Stimulated activated CD4-positive, alpha-beta T cell treated with anti-CD3 and anti-CD28 coated beads, TNF-alpha, amount 100 ng/mL, for 48 hours (primary cell): ENCODE measurements at regions not wholly inside any gene's neighbourhood (a gene's known extent, or its start where the extent isn't known, plus 50 kb on each side); places are given as distances from the start of the nearest gene placed in this dataset.
"Not testable (repeated sequence)": the region's sequence is repeated elsewhere in the genome, so short reads cannot be mapped to it uniquely, and the experiment has no call there.

ENCODE experiments used
- DNase-seq, 3 donors: peaks; one replicate each; pipeline ENCODE4 v3.0.0-alpha.2; 2020; ENCODE audit warnings: low read depth in 3 of 3

DNA sequence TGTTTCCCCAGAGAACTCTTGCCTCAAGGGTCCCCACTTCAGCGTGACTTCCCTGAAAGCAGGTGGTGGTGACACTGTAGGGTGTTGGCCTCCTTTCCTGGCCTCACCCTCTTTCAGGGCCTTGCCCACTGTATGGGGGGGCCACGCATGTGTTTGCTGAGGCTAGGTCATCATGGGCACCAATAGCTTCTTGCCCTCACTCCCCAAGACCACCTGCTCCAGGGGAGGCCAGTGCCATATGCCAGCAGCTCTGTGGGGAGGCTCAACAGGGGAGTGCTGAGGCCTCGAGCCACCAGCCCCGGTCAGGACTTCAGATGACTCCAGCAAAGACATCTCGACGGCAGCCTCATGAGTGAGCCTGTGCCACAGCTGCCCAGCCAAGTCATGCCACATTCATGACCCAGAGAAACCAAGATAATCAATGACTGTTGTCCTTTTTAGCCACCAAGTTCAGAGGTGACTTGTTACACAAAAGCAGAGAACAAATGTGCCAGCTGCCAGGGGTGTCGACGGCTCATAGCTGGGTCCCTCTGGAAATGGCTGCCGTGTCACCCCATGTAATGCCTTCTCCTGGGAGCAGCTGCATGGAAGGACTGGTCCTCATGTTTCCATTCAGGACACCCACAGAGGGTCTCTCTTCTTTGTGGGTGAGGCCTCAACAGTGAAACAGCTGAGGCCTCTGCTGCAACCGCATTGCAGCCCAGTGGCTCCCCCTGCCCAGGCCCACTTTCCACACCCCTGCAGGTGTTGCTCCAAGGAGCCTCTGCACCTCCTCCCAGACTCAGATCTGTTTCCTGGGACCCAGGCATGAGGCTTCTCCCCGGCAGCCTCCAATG lies 162.2 kb downstream of the LAT start:
- DNase-seq: not testable (repeated sequence)

GRCh38 chr16:29146266-29146665 lies 161.4 kb downstream of the LAT start:
- DNase-seq: no peak

DNA sequence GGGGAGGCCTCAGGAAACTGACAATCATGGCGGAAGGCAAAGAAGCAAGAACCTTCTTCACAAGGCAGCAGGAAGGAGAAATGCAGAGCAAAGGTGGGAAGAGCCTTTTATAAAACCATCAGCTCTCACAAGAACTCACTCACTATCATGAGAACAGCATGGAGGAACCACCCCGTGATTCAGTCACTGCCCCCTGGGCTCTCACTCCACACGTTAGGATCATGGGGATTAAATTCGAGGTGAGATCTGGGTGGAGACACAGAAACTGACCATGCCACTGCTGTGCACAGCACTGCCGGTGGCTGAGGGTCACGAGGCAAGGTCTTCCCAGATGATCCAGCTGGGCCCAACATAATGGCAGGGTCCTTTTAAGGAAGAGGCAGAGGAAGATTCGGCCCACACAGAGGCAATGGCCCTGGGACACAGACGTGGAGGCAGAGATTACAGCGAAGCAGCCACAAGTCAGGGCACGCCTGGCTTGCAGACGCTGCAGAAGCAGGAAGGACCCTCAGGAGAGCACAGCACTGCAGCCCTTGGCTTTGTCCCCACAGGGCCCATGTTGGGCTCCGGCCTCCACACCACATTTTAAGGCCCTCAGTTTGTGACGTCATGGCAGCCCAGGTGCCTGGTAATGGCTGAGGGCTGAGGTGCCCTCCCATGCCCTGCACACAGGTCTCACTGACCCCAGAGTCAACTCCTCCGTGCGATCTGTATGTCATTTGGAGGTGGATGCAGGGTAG lies 160.8 kb downstream of the LAT start:
- not testable (repeated sequence) for DNase-seq

GRCh38 chr16:29145086-29145485 lies 160.2 kb downstream of the LAT start:
- DNase-seq: not testable (repeated sequence)

- not testable (repeated sequence) for DNase-seq
These were observed 159.8 kb downstream of the LAT start for GRCh38 chr16:29144669-29145062.

- DNase-seq: not testable (repeated sequence)
These were observed 159.2 kb downstream of the LAT start for GRCh38 chr16:29143739-29144668.

DNA sequence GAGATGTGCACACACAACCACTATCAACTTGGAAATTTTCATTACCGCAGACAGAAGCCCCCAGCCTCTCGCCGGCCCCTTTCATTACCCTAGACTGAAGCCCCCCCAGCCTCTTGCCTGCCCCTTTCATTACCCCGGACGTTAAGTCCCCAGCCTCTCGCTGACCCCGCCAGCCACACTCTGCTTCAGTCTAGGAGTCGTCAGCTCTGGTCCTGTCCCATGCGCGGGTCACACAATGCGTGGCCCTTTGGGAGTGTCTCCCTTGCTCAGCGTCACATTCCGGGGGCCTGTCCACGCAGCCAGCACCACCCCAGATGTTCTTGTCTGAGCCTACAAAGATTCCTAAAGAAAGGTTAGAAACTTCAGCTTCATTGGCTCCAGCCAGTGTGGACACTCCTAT lies 157.7 kb downstream of the LAT start:
- not testable (repeated sequence) for DNase-seq

GRCh38 chr16:29141586-29142324 lies 156.9 kb downstream of the LAT start:
- DNase-seq: no peak

- DNase-seq: not testable (repeated sequence)
These were observed 156.3 kb downstream of the LAT start for GRCh38 chr16:29141121-29141520.

- not testable (repeated sequence) for DNase-seq
These were observed 155.3 kb downstream of the LAT start for GRCh38 chr16:29139901-29140855.

GRCh38 chr16:29139261-29139802 lies 154.5 kb downstream of the LAT start:
- no peak for DNase-seq

- not testable (repeated sequence) for DNase-seq
These were observed 153.8 kb downstream of the LAT start for GRCh38 chr16:29138698-29139097.

GRCh38 chr16:29137894-29138662 lies 153.2 kb downstream of the LAT start:
- DNase-seq: not testable (repeated sequence)

DNA sequence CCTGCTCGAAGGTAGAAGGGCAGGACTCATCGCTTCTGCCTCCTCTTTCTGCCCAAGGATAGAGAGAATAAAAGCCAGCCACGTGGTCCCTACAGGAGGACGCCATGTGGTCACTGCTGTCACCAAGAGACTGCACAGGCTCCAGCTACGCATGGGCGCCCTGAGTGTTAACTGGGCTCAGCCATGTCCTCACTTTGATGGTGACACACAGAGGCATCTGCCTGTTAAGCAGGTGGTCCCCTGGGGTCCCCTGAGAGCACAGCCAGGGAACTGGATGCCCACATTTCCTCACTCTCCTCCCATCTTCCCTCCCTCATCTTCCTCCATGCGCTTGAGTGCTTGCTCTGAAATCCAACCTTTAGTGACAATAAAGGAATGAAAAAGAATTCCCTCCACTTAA lies 152.6 kb downstream of the LAT start:
- not testable (repeated sequence) for DNase-seq

DNA sequence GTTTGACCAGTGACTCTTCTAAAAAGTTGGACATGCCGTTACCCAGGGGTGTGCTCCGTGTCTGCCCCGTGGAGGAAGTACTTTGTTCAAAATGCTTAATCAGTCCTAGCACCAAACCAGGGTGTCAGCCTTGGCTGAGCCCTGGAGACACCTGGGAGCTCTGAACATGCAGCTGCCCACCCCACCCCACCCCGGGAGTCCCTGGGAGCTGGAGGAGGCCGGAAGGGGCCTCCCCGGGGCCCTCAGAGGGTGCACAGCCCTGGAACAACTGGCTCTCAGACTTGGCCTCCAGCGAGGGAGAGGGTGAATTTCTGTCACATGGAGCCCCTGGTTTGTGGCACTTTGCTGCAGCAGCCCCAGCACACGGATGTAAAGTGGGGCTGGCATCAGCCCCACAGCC lies 152.1 kb downstream of the LAT start:
- DNase-seq: not testable (repeated sequence)

DNA sequence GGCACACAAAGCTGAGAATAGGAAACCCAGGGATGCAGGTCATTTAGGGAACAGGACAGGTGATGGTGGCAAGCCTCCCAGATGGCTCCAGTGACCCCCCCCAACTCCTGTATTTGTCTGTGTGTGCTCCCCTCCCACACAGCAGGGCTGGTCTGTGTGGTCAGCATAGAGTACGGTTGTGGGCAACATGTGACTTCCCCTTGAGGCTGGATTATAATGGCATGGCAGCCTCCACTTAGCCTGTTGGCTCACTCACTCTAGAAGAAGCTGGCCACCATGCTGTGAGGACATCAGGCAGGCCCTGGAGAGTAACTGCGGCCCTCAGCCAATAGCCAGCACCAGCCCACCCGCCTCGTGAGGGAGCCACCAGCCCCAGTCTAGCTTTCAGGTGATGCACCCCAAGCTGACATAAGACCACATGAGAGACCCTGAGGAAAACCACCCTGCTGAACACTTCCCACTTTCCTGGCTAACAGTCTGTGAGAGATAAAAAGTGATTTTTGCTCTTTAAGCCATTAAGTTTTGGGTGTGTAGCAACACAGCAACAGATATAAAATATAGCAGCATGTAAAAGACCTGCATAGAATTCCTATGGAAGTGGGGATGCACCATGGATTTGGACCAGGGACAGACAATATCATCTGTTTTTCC lies 151.3 kb downstream of the LAT start:
- not testable (repeated sequence) for DNase-seq

GRCh38 chr16:29135098-29135497 lies 150.2 kb downstream of the LAT start:
- not testable (repeated sequence) for DNase-seq
